ENCODE measurements at regions not wholly inside any gene's neighbourhood (a gene's known extent, or its start where the extent isn't known, plus 50 kb on each side); places are given as distances from the start of the nearest gene placed in this dataset.

GRCh38 chr5:37905230-37905629 is 65.4 kb upstream of the GDNF start:
- TF ChIP-seq CTCF (conservative IDR thresholded peaks at IDR 0.05; ENCODE audit: low read length): no peak
- TF ChIP-seq EZH2phosphoT487 (IDR thresholded peaks at IDR 0.05; ENCODE audit: borderline replicate concordance, low read depth, low read length): no peak

Measured in OCI-LY7 (cell line).